Astrocyte (in vitro differentiated cells and primary cell): ENCODE measurements at regions not wholly inside any gene's neighbourhood (a gene's known extent, or its start where the extent isn't known, plus 50 kb on each side); places are given as distances from the start of the nearest gene placed in this dataset.

ENCODE experiments used
- DNase-seq: peaks from one replicate; pipeline ENCODE4 v3.0.0-alpha.2; 2010; ENCODE audit warnings: low read depth
- FAIRE-seq: peaks from 2 replicates; lab custom pipeline; 2011; peaks lifted over from hg19 to GRCh38; lab: Jason Lieb, UNC
- H2AFZ ChIP-seq: 2 replicates; pipeline ENCODE4 v1.6.0; 2012; ENCODE audit warnings: low read depth, low read length, inconsistent platforms
- H3K27ac ChIP-seq: 2 replicates; pipeline ENCODE4 v1.5.1; 2011; ENCODE audit warnings: low read depth, low read length, inconsistent platforms
- H3K27me3 ChIP-seq: 2 replicates; pipeline ENCODE4 v1.6.0; 2011; ENCODE audit warnings: low read length, inconsistent platforms; ENCODE audit not compliant: insufficient read depth
- H3K36me3 ChIP-seq: 2 replicates; pipeline ENCODE4 v1.5.1; 2011; ENCODE audit warnings: low read length, inconsistent platforms; ENCODE audit not compliant: insufficient read depth
- H3K4me1 ChIP-seq: 2 replicates; pipeline ENCODE4 v1.5.1; 2011; ENCODE audit warnings: low read length, inconsistent platforms; ENCODE audit not compliant: insufficient read depth
- H3K4me2 ChIP-seq: 2 replicates; pipeline ENCODE4 v1.6.0; 2012; ENCODE audit warnings: low read length, inconsistent platforms
- H3K4me3 ChIP-seq: 2 replicates; pipeline ENCODE4 v1.5.1; 2011; ENCODE audit warnings: low read depth, mild to moderate bottlenecking, low read length, inconsistent platforms; ENCODE audit not compliant: insufficient read depth
- H3K79me2 ChIP-seq: 2 replicates; pipeline ENCODE4 v1.6.0; 2012; ENCODE audit warnings: mild to moderate bottlenecking, low read length, inconsistent platforms; ENCODE audit not compliant: insufficient read depth
- H3K9ac ChIP-seq: 2 replicates; pipeline ENCODE4 v1.6.0; 2012; ENCODE audit warnings: mild to moderate bottlenecking, low read length, inconsistent platforms
- H3K9me3 ChIP-seq: 2 replicates; pipeline ENCODE4 v1.5.1; 2012; ENCODE audit warnings: low read depth, mild to moderate bottlenecking, low read length, inconsistent platforms; ENCODE audit not compliant: insufficient read depth
- H4K20me1 ChIP-seq: 2 replicates; pipeline ENCODE4 v1.6.0; 2012; ENCODE audit warnings: low read length, inconsistent platforms; ENCODE audit not compliant: insufficient read depth
- H3K27ac Mint-ChIP-seq: one replicate; pipeline ENCODE4 v1.8.0; 2021; ENCODE audit warnings: mild to moderate bottlenecking, mixed read lengths; ENCODE audit not compliant: unreplicated experiment
- H3K27me3 Mint-ChIP-seq: one replicate; pipeline ENCODE4 v1.8.0; 2021; ENCODE audit warnings: low read depth, mixed read lengths; ENCODE audit not compliant: unreplicated experiment
- H3K36me3 Mint-ChIP-seq: one replicate; pipeline ENCODE4 v1.8.0; 2021; ENCODE audit warnings: low read depth, mixed read lengths; ENCODE audit not compliant: unreplicated experiment
- H3K4me1 Mint-ChIP-seq: one replicate; pipeline ENCODE4 v1.8.0; 2021; ENCODE audit warnings: low read depth, mixed read lengths; ENCODE audit not compliant: unreplicated experiment
- H3K4me3 Mint-ChIP-seq: one replicate; pipeline ENCODE4 v1.8.0; 2021; ENCODE audit warnings: mild to moderate bottlenecking, moderate library complexity, mixed read lengths; ENCODE audit not compliant: unreplicated experiment
- H3K9me3 Mint-ChIP-seq: one replicate; pipeline ENCODE4 v1.8.0; 2021; ENCODE audit warnings: mild to moderate bottlenecking, mixed read lengths; ENCODE audit not compliant: unreplicated experiment
- CTCF ChIP-seq: IDR thresholded peaks from 2 replicates; pipeline ENCODE4 v1.5.1; 2011; ENCODE audit warnings: low read depth, mild to moderate bottlenecking, inconsistent platforms, low read length, moderate library complexity; ENCODE audit not compliant: insufficient read depth
- EZH2 ChIP-seq: IDR thresholded peaks from 2 replicates; pipeline ENCODE4 v1.6.1; 2012; ENCODE audit warnings: mild to moderate bottlenecking, low read length, inconsistent platforms; ENCODE audit not compliant: insufficient read depth

DNA sequence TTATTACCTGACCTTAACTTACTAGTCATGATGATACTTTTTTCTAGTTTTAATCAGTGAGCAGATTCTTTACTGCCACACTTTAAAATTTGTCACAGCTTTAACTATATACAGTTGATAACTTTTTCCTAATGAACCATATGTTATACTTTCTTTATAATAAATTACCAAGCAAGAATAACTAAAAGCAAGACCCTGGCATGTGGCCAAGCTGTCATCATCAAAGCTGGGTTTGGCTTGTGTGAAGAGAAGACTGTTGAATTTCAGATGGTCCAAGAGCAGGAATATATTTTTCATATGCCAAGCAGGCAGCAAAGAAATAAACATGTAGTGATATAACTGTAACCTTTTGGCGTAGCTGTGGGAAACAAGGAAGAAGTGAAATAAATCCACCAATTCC is 93.5 kb downstream of the PUS7L start:
- Mint-ChIP-seq H3K4me3 (no peak overlapping the region), H3K9me3 (no peaks in the 10 kb centered on the region), H3K4me1 (no peaks in the 10 kb centered on the region), H3K36me3 (no peaks in the 10 kb centered on the region), H3K27ac (no peak overlapping the region), H3K27me3 (no peaks in the 10 kb centered on the region)
- Histone ChIP-seq H3K9me3 (no peaks in the 10 kb centered on the region), H3K4me2 (no peak overlapping the region), H4K20me1 (no peaks in the 10 kb centered on the region), H3K27ac (no peak overlapping the region), H3K27me3 (no peaks in the 10 kb centered on the region), H3K9ac (no peak overlapping the region), H3K4me3 (no peak overlapping the region), H3K36me3 (no peaks in the 10 kb centered on the region), H2AFZ (no peak overlapping the region), H3K79me2 (no peaks in the 10 kb centered on the region), H3K4me1 (no peaks in the 10 kb centered on the region)
- TF ChIP-seq CTCF (no peak), EZH2 (no peak)
- DNase-seq, result no peak
- no peak for FAIRE-seq

DNA sequence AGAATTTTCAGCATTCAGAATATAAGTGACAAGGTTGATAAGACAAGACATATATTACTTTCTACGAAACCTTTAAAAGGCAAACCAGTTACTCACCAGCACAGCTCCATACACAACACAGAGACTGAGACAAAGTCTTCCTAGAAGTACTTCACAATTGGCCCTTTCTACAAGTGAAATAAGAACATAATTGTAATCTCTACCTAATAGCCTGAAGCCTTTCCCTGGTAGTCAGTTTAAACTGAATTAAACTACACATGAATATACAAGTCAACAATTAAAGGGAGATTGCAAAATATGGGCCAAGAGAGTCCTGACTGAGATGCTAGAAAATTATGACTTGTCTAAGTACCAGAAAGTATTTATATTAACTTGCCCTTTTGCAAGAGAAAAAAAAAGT is 95.9 kb downstream of the PUS7L start:
- H3K4me1 ChIP-seq, result no peaks in the 10 kb centered on the region
- FAIRE-seq, result no peak
- H4K20me1 ChIP-seq, result no peaks in the 10 kb centered on the region
- H3K4me1 Mint-ChIP-seq, result no peaks in the 10 kb centered on the region
- H3K27me3 ChIP-seq, result no peaks in the 10 kb centered on the region
- H3K4me3 Mint-ChIP-seq, result no peak overlapping the region
- no peak for DNase-seq
- no peaks in the 10 kb centered on the region for H3K9me3 Mint-ChIP-seq
- H3K27ac ChIP-seq, result no peak overlapping the region
- TF ChIP-seq CTCF, result no peak
- no peak for TF ChIP-seq EZH2
- no peak overlapping the region for H3K9ac ChIP-seq
- no peak overlapping the region for H3K4me2 ChIP-seq
- H3K27me3 Mint-ChIP-seq, result no peaks in the 10 kb centered on the region
- no peaks in the 10 kb centered on the region for H3K36me3 Mint-ChIP-seq
- no peak overlapping the region for H3K27ac Mint-ChIP-seq
- no peaks in the 10 kb centered on the region for H3K9me3 ChIP-seq
- H3K79me2 ChIP-seq, result no peaks in the 10 kb centered on the region
- H3K4me3 ChIP-seq, result no peak overlapping the region
- no peak overlapping the region for H2AFZ ChIP-seq
- no peaks in the 10 kb centered on the region for H3K36me3 ChIP-seq

GRCh38 chr12:43655586-43655985 is 103.0 kb downstream of the PUS7L start:
- Histone ChIP-seq H4K20me1 (no peaks in the 10 kb centered on the region), H3K9me3 (no peaks in the 10 kb centered on the region), H3K4me2 (no peak overlapping the region), H2AFZ (no peak overlapping the region), H3K79me2 (no peaks in the 10 kb centered on the region), H3K4me1 (no peaks in the 10 kb centered on the region), H3K9ac (no peak overlapping the region), H3K4me3 (no peak overlapping the region), H3K27ac (no peak overlapping the region), H3K27me3 (no peaks in the 10 kb centered on the region), H3K36me3 (no peaks in the 10 kb centered on the region)
- Mint-ChIP-seq H3K27me3 (no peaks in the 10 kb centered on the region), H3K4me3 (no peak overlapping the region), H3K9me3 (no peaks in the 10 kb centered on the region), H3K4me1 (peaks cover 11% of the 10 kb centered on the region), H3K27ac (no peak overlapping the region), H3K36me3 (no peaks in the 10 kb centered on the region)
- DNase-seq (peak; percentile 33), FAIRE-seq (no peak)
- TF ChIP-seq EZH2, result no peak
